Lung (tissue), 11 donors: ENCODE measurements at regions not wholly inside any gene's neighbourhood (a gene's known extent, or its start where the extent isn't known, plus 50 kb on each side); places are given as distances from the start of the nearest gene placed in this dataset.

Experiments used
- ATAC-seq: fragments of 200-7000 bp; cut with Tn5 transposase; one replicate; pipeline ENCODE4 v1.9.1; 2020; ENCODE audit warnings: moderate number of reproducible peaks; ENCODE audit not compliant: insufficient read depth, low FRiP score
- DNase-seq, 3 donors: peaks; one replicate each; pipeline ENCODE4 v3.0.0-alpha.2; 2013 to 2017
- H3K27ac ChIP-seq, 2 donors: one replicate each; pipeline ENCODE4 v1.5.1; 2013; ENCODE audit warnings: mild to moderate bottlenecking in 2 of 2, moderate library complexity in 2 of 2, control low read depth in 1 of 2, inconsistent platforms in 1 of 2, low read depth in 1 of 2, low read length in 1 of 2
- H3K27me3 ChIP-seq, 3 donors: one replicate each; pipeline ENCODE4 v1.5.1; 2013; ENCODE audit warnings: low read length in 2 of 3; ENCODE audit not compliant: control insufficient read depth in 3 of 3, insufficient read depth in 3 of 3
- H3K36me3 ChIP-seq, 4 donors: one replicate each; pipeline ENCODE4 v1.5.1; 2013; ENCODE audit warnings: low read length in 4 of 4, mild to moderate bottlenecking in 1 of 4, moderate library complexity in 1 of 4; ENCODE audit not compliant: control insufficient read depth in 4 of 4, insufficient read depth in 4 of 4
- H3K4me1 ChIP-seq, 5 donors: one replicate each; pipeline ENCODE4 v1.5.1; 2013; ENCODE audit warnings: low read length in 5 of 5, mild to moderate bottlenecking in 2 of 5, moderate library complexity in 1 of 5; ENCODE audit not compliant: control insufficient read depth in 5 of 5, insufficient read depth in 5 of 5
- H3K4me3 ChIP-seq: one replicate; pipeline ENCODE4 v1.5.1; 2013; ENCODE audit warnings: mild to moderate bottlenecking, control low read depth, moderate library complexity
- H3K9ac ChIP-seq, 2 donors: one replicate each; pipeline ENCODE4 v1.5.1; 2013; ENCODE audit warnings: low read length in 2 of 2, control low read depth in 1 of 2; ENCODE audit not compliant: insufficient read depth in 1 of 2
- H3K9me3 ChIP-seq, 4 donors: one replicate each; pipeline ENCODE4 v1.5.1; 2013; ENCODE audit warnings: low read length in 3 of 4, mild to moderate bottlenecking in 1 of 4, moderate library complexity in 1 of 4; ENCODE audit not compliant: control insufficient read depth in 4 of 4, insufficient read depth in 3 of 4
- CTCF ChIP-seq: IDR thresholded peaks from 2 replicates; pipeline ENCODE4 v1.5.1; 2012; ENCODE audit warnings: mild to moderate bottlenecking; ENCODE audit errors: control extremely low read depth, extremely low read depth
- WGBS, 2 donors: extraction: QIAGEN DNeasy Blood & Tissue Kit; methylation state at CpG; one replicate each; pipeline ENCODE4 v1.1.7; 2013; 5-methylcytosine and 5-hydroxymethylcytosine counted together
- donor health status: control.
- donor health status: control.
- donor health status: Bipolar disorder and iron deficiency.
- donor health status: healthy.
- donor health status: DM: yes; HTN: yes; CAD: no.

- Histone ChIP-seq H3K9ac (no peak overlapping the region), H3K27me3 (no peaks in the 10 kb centered on the region), H3K4me1 (no peaks in the 10 kb centered on the region), H3K36me3 (no peaks in the 10 kb centered on the region), H3K4me3 (no peak overlapping the region), H3K9me3 (peaks cover 0 to 5% (median 0%) of the 10 kb centered on the region in 4 donors), H3K27ac (no peak overlapping the region)
- TF ChIP-seq CTCF, result no peak
- WGBS, 2 donors, result 68 to 88% methylated on average over 2 of the region's 2 CpGs
- DNase-seq, result no peak
- no peak for ATAC-seq
Observed at GRCh38 chr12:28698553-28698952, 450.5 kb upstream of the FAR2 start.

GRCh38 chr12:28699029-28699428 lies 450.0 kb upstream of the FAR2 start:
- Histone ChIP-seq H3K4me3 (no peak overlapping the region), H3K4me1 (no peaks in the 10 kb centered on the region), H3K36me3 (no peaks in the 10 kb centered on the region), H3K9me3 (peaks cover 0 to 5% (median 0%) of the 10 kb centered on the region in 4 donors), H3K27ac (no peak overlapping the region), H3K27me3 (no peaks in the 10 kb centered on the region), H3K9ac (no peak overlapping the region)
- DNase-seq (no peak), ATAC-seq (no peak)
- no peak for TF ChIP-seq CTCF

- no peak for TF ChIP-seq CTCF
- H3K27me3 ChIP-seq, result no peaks in the 10 kb centered on the region
- no peak overlapping the region for H3K27ac ChIP-seq
- H3K4me1 ChIP-seq, result no peaks in the 10 kb centered on the region
- H3K36me3 ChIP-seq, result no peaks in the 10 kb centered on the region
- DNase-seq (no peak), ATAC-seq (no peak)
- no peak overlapping the region for H3K4me3 ChIP-seq
- H3K9ac ChIP-seq, result no peak overlapping the region
- H3K9me3 ChIP-seq, result peaks cover 0 to 5% (median 0%) of the 10 kb centered on the region in 4 donors
- 61 to 79% methylated on average over 3 of the region's 3 CpGs for WGBS, 2 donors
Observed at GRCh38 chr12:28700161-28700560, 448.9 kb upstream of the FAR2 start.

GRCh38 chr12:28704477-28705169 lies 444.5 kb upstream of the FAR2 start:
- ATAC-seq (no peak), DNase-seq (no peak)
- H3K9me3 ChIP-seq, result peaks cover 0 to 1% (median 0%) of the 10 kb centered on the region in 4 donors
- no peaks in the 10 kb centered on the region for H3K36me3 ChIP-seq
- H3K27me3 ChIP-seq, result no peaks in the 10 kb centered on the region
- TF ChIP-seq CTCF, result no peak
- H3K4me3 ChIP-seq, result no peak overlapping the region
- H3K4me1 ChIP-seq, result no peaks in the 10 kb centered on the region
- no peak overlapping the region for H3K27ac ChIP-seq
- H3K9ac ChIP-seq, result no peak overlapping the region
